HG03175 (cell line): ENCODE measurements at regions not wholly inside any gene's neighbourhood (a gene's known extent, or its start where the extent isn't known, plus 50 kb on each side); places are given as distances from the start of the nearest gene placed in this dataset.
"Not testable (repeated sequence)": the region's sequence is repeated elsewhere in the genome, so short reads cannot be mapped to it uniquely, and the experiment has no call there.

ENCODE experiments used
- ATAC-seq: cut with Tn5 transposase; IDR thresholded peaks from one replicate; pipeline ENCODE4 v1.9.1; 2021; ENCODE audit warnings: mild to moderate bottlenecking, moderate library complexity; ENCODE audit not compliant: unreplicated experiment

DNA sequence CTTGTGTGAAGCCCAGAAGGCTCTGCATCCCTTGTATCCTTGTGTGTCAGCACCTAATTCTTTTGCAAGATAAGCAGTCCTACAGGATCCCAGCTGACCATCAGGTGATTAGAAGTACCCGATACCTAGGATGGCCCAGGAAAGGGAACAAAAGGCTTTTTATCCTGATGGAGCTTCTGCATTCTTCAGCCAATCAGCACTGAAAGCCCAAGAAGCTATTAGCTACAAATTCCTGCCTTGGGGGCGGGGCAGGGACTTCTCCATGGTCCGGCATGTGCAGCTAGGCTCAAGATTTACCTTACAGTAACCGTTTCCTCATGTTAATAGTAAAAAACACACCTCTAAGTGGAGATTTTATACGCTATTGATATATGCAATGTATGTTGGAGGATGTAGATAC lies 264.6 kb upstream of the THUMPD2 start:
- no peak for ATAC-seq

DNA sequence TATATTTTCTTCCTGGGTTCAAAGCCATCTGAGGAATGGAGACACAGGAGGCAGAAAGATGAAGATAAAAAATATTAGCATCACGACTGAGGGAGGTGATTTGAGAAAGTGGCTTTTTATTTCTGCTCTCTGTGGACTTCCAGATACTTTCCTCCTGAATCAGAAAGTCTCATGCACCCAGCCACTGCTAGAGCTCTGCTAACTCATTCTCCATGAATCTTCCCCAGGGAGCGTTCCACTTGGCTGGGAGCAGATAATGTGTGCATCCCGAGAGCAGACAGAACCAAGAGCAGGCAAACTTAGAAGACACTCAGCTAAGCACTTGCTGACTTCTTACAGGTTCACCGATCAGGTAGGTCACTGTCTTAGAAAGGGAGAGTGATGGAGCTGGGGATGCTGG lies 264.1 kb upstream of the THUMPD2 start:
- ATAC-seq: no peak

DNA sequence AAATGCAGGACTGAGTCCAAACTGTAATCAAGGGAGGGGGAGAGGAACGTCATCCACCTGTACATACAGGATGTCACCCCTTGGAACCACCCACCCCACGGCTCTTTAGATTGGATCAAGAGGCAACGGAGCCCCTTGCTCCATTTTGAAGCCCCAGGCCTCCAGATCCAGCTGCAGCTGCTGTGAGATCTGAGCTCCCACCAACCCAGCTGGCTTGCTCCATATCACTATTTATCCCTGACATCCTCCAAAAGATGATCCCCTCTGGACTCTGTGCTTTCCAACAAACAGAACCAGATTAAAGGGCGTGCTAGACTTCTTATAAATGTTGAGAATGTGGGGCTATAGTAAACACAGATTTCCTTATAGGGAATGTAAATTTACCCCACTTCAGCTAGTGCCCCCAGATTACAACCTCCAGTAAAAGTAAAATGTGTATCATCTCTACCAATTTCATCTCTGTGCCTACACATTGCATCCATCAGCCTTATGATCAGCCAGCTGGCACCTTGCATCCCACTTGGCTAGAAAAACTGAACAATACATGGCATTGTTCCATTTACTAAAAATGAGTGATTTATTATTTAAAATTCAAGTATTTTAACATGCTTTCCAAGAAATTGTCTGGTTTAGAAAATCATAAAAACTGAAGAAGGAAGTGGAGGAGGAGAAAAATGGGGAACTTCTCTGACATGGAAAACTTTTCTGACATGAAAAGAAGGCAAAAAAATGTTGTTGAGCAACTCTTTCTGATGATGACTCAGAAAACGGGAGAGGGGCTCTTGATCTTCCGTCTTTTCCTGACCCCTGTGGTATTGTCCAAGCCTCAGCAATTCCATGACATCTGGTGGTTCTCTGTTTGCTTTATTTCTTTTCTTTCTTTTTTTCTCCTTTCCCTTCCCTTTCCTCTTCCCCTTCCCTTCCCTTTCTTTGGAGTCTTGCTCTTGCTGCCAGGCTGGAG lies 262.6 kb upstream of the THUMPD2 start:
- no peak for ATAC-seq

DNA sequence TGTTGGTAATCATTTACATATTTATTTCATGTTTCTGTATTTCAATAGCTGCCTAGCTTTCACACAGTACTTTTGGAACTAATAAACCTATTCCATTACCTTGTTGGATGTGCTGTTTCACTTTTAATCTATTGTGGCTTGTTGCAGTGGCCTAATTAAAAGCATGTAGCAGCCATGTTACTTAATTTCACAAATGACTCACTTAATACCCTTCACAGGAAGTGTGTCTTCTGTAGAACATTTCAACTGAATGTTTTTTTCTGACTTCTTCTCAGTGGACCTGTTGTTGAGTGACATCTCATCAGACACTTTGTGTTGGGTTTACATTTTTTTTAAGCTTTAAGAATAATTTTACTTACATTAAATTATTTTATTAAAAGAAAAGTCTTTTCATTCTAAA lies 260.5 kb upstream of the THUMPD2 start:
- ATAC-seq: no peak

DNA sequence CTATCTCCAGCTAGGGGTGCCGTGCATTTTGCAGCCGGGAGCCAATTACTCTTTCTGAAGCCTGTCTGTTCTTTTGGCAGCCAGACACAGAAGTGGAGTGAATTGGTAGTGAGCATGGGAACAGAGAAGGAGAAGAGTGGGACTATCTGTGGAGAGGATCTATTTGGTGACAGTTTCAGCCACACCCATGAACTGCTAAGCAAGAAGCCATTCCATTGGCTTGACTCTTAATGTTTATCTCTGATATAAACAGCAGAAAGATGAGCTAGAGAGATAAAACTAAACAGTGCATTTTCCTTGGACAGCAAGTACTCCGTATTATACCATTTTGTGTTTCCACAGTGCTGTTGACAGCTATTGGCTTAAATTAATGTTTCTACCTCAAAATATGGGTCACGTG lies 259.6 kb upstream of the THUMPD2 start:
- ATAC-seq: no peak

DNA sequence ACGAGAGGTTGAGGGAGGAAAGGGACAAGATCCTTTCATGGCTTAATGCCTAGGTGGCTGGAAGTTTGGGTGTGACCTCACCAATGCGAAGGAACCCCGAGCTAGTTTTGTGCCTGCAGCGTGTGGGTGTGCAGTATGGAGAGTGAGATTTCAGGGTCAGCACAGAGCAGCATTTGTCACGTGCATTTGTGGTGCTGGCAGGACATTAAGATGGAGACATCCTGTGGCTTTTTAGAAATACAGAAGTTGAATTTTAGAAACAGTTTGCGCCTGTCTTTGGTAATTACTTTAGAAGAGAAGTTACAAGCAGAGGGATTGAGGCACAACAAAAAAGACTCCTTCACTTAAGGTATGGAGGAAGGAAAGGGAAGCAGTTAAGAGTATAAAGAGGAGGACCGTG lies 258.2 kb upstream of the THUMPD2 start:
- no peak for ATAC-seq

DNA sequence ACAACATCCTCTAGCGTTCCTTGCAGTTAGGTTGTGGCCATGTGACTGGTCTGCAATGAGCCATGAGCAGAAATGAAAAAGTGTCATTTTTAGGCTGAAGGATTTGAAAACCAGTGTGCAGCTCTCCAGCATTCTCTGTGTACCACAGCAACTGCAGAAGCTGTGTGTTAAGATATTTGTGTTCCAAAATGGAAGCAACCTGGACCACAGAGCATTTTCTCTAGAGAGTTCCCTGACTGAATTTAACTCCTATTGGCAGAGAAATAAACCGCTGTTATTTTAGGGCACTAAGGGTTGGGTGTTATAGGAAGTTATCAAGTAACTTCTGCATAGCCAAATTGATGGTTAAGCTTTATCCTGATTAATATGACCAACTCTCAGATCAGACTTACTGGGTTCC lies 257.2 kb upstream of the THUMPD2 start:
- ATAC-seq: no peak

DNA sequence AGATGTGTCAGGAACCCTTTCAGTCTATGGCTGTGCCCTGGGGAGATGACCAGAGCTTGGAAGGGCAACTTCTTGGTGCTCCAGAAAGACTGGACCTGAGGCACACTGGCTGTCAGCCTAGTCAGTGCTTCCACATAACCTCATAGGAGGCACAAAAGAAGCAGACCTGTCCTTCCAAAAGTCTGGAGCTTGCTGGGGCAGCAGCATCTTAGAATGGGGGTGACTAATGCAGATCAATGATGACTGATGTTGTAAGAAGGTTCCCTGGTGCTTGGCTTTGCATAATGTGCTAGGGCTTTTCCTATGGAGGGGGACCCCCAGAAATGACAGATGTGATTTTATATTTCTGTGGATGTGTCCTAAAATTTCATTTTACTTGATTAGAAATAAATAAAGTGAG lies 255.7 kb upstream of the THUMPD2 start:
- ATAC-seq: no peak

DNA sequence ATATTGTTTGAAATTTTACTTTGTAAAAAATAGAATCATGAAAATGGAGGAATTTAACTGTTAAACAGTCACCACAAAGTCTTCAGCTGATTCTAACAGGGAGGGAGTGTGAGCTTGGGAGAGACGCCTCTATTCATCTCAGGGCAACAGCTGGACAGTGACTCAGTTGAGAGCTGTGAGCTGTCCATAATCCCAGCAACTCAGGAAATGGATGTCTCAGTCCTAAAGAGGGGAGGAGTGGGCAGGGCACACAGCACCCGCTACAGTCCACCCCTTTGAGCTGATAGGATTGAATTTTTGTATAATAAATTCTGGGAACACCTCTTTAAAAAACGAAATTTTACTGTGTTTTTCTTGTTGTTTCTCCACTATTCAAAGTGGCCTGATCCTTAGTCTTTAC lies 255.1 kb upstream of the THUMPD2 start:
- no peak for ATAC-seq

DNA sequence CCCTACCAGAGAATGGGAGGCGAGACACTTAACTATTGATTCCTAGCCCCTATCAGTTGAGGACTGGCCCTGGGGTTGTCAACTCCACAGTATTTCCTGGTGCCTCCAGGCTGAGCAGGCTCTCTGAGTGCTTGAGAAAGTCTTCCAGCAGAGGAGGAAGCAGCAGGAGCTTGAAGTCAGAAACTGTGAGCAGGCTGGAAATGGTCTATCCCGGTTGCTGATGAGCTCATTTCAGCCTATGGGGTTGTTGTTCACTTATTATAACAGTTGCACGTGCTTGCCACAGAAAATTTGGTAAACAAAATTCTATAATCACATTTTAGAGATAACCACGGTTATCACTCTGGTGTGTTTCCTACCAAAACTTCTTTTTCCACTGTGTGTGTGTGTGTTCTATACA lies 254.7 kb upstream of the THUMPD2 start:
- no peak for ATAC-seq

DNA sequence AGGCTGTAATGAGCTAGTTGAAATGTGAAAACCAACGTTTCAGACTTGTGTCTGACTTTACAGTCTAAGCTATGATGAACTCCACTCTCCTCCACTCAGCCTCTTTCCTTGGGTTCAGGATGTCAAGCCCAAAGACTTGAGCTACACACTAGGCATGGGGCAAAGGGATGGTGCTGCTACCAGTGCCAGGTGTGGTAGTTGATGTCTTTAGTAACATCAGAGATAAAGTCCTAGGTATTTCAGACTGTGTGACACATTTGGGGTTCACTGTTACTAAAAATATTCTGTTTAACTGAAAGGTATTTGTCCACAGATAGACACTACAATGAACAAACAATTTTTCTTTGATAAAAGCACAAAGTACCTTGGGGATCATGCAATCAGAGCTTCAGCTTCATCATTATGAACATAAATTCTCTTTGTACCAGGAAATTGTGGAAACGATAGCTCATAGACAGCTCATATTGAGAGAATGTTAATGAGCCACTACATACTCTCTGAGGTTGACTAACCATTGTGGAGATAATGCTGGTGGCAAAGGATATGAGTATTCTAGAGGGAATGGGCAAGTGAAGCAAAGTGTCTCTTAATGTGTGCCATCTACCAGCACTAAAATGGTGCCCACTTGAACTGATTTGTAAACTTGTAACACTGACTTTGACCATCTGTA lies 253.7 kb upstream of the THUMPD2 start:
- no peak for ATAC-seq

DNA sequence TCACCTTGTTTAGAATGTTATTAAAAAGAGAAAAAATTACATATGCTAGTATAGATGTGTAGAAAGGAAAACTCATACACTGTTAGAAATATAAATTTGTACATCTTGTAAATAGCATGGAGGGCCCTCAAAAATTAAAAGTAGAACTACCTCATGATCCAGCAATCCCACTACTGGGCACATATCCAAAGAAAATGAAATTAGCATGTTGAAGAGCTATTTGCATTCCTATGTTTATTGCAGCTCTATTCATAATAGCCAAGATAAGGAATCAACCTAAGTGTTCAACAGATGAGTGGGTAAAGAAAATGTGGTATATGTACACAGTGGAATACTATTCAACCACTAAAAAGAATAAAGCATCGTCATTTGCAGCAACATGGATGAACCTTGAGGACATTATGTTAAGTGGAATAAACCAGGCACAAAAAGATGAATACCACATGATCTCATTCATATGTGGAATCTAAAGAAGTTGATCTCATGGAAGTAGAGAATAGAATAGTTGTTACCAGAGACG lies 251.5 kb upstream of the THUMPD2 start:
- ATAC-seq: no peak

DNA sequence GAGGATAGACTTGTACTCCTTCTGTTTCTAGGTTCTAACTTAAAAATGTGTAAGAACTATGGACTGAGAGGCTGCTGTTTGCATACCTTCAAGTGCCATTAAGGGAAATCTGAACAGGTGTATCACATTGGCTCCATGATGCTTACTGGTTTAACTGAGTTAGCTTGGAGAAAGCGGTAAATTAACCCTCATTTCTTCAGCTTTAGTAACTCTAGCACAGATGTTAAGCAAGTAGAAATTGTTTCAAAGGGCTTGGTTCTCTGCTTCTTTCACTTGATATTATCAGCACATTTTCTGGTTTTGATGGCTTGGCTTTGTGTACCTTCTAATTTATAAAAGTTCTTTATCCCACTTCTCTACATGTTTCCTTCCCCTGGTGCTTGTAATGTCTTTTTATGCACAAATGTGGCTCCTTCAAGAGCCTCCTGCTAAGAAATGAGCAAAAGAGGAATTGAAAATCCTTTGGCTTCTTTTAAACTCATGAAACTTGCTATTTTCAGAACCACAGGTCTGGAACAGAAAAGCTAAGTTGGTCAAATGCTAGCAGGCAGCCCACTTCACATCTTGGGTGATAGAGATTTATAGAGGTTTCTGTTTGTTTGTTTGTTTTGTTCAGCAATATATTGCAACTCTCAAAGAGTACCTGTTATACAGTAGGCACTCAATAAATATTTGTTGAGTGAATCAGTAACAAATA lies 249.9 kb upstream of the THUMPD2 start:
- peak; percentile 92 for ATAC-seq

DNA sequence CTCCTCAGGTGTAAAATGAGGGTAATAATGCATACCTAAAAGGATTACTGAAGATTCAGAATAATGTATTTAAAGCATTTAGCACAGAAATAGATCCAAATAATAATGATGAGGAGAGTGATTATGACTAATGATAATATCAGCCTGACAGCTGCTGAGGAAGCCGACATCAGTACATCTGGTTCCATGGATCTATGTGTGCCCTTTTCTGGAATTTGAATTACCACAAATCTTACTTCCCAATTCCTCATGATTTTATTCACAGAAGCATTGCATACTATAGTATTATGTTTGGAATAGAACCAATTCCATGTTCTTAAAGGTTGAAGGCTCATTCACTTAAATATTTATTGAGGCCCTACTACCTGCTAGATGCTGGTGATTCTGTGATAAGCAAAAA lies 248.9 kb upstream of the THUMPD2 start:
- no peak for ATAC-seq

DNA sequence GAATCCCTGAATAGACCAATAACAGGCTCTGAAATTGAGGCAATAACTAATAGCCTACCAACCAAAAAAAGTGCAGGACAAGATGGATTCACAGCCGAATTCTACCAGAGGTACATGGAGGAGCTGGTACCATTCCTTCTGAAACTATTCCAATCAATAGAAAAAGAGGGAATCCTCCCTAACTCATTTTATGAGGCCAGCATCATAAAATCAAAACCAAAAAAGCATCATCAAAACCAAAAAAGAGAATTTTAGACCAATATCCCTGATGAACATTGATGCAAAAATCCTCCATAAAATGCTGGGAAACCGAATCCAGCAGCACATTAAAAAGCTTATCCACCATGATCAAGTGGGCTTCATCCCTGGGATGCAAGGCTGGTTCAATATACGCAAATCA lies 246.2 kb upstream of the THUMPD2 start:
- ATAC-seq: not testable (repeated sequence)

DNA sequence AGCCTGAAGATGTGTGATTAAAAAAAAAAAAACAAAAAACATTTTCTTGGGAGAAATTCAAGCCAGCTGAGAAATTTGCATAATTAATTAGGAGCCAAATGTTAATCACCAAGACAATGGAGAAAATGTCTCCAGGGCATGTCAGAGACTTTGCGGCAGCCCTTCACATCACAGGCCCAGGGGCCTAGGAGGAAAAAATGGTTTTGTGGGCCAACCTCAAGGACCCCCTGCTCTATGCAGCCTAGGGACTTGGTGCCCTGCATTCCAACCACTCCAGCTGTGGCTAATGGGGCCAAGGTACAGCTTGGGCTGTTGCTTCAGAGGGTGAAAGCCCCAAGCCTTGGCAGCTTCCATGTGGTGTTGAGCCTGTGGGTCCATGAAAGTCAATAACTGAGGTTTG lies 241.9 kb upstream of the THUMPD2 start:
- ATAC-seq: no peak

DNA sequence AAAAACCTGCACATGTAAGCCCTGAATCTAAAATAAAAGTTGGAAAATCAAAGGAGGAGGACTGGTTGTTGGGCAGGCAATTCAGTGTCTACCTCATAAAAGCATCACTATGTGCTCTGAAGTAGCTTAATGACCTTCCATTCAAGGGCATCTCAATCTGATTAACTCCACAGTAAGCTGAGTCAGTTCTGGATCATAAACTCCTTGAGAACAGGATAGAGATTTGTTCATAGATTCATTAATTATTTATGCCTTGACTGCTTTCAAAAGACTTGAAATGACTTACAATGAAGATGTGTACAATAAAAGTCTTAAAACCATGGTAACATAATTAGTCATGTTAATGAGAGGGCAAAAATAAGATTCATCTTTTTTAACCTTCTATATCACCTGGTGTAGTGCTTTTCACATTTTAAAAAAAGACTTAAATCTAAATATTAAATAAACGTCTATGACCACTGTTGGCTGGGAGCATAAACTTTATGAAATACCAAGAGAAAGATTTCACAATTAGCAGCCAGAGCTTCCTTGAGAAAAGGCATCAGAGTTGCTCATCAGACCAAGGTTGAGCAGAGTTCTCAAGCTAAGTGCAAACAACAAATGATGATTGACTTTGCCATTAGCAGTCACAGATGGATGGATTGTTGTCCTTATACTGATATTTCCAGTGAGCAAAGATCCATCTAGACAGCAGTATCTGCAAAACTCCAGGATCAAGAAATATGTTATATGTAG lies 237.3 kb upstream of the THUMPD2 start:
- ATAC-seq: no peak

DNA sequence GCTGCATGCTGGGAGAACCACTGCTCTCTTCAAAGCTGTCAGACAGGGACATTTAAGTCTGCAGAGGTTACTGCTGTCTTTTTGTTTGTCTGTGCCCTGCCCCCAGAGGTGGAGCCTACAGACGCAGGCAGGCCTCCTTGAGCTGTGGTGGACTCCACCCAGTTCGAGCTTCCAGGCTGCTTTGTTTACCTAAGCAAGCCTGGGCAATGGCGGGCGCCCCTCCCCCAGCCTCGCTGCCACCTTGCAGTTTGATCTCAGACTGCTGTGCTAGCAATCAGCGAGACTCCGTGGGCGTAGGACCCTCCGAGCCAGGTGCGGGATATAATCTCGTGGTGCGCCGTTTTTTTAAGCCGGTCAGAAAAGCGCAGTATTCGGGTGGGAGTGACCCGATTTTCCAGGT lies 234.9 kb upstream of the THUMPD2 start:
- ATAC-seq: not testable (repeated sequence)

DNA sequence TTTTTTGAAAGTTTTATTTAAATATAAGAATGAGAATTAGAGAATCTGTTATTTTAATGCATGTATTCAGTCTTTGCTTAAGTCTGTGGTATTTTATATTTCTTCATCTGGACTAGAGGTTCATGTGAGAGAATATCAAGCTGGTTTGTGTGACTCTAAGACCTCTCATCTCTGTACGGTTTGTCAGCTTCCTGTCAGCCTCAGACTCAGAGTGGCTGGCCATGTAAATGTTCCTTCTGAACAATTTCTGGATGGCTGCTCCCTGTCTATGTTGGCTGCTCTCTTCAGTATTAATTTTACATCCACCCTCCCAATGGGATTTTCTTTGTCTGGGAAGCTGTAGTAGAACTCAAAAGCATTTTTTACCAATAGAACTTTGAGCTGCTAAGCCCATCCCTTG lies 225.3 kb upstream of the THUMPD2 start:
- ATAC-seq: no peak

DNA sequence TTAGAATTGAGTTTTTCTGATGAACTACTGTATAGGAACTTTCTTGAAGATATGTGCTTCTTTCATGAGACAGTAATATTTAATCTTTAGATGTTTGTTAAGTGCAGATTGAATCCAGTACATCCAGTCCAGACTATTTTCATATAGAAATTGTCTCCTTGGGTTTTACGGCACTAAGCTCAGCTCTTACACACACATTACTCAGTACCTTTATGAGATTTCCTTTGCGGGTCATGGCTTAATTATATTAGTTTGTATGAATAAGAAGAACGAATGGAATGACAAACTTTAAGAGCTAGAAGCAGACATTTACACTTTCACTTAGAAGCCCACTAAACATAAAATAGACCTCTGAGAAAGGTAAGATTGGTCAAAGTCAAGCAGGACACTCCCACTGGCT lies 223.3 kb upstream of the THUMPD2 start:
- ATAC-seq: no peak

DNA sequence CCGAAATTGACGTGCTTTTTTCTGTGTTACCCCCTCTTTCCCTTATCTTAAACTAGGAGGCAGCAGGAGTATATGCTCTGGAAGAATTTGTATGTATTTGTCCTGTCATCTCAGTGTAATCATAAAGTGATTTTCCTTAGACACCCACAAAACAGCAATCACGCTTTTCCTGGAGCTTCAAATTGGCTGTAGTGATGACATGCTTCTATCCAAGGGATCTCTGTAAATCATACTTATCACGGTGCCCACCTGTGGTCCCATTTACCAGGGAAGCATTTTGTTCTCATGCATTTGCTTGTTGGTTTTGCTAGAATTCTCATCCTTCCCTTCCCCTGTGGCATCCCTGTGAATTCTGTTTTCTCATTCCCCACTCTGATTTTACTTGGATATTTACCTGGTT lies 220.8 kb upstream of the THUMPD2 start:
- ATAC-seq: no peak
